ENCODE measurements at regions not wholly inside any gene's neighbourhood (a gene's known extent, or its start where the extent isn't known, plus 50 kb on each side); places are given as distances from the start of the nearest gene placed in this dataset.

DNA sequence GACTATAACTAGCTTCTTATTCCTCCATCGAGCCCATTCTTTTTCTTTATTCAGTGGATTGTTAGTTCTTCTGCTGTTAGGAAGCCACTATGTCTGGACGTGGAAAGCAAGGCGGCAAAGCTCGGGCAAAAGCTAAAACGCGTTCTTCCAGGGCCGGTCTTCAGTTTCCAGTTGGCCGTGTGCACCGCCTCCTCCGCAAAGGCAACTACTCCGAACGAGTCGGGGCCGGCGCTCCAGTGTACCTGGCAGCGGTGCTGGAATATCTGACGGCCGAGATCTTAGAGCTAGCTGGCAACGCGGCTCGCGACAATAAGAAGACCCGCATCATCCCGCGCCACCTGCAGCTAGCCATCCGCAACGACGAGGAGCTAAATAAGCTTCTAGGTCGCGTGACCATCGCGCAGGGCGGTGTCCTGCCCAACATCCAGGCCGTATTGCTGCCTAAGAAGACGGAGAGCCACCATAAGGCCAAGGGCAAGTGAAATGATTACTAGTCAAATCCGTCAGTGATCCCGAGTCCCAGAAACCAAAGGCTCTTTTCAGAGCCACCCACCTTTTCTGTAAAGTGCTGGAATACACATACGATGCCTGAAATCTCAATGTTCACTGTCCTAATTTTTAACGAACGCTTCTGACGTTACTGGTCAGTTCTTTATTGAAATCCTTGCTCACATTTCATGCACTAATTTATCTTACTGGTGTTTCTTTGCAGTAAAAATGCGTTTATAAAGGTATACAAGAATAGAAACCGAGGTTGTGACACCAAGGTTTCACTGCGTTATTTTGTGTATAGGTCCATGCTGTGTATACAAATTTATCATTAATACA lies 129.9 kb downstream of the HFE start:
- DNase-seq: no peak

DNA sequence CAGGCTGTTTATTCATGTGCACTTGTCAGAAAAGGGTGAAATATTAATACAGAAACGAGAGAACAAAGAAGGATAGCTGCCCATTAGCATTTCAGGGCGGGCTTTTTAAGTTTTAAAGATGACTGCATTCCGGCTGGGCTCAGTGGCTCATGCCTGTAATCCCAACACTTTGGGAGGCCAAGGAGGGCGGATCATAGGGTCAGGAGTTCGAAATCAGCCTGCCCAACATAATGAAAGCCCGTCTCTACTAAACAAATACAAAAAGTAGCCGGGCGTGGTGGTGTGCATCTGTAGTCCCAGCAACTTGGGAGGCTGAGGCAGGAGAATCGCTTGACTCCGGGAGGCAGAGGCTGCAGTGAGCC lies 130.5 kb downstream of the HFE start:
- DNase-seq: peak; percentile 44

DNA sequence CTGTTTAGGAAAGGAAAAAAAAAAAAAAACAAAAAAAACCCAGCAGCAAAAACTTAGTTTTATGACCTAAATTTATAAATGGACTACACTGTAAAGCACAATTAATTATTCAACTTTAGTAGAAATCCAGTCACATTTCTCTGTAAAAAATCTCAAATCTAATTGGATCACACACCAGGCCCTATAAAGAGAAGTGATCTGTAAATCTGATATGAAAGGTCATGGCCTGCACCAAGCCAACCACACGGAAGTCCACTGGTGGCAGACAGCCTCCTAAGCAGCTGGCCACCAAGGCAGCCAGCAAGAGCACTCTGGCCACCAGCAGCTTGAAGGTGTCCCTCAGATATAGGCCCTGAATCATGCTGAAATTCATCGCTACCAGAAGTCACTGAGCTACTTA lies 131.6 kb downstream of the HFE start:
- DNase-seq: no peak

DNA sequence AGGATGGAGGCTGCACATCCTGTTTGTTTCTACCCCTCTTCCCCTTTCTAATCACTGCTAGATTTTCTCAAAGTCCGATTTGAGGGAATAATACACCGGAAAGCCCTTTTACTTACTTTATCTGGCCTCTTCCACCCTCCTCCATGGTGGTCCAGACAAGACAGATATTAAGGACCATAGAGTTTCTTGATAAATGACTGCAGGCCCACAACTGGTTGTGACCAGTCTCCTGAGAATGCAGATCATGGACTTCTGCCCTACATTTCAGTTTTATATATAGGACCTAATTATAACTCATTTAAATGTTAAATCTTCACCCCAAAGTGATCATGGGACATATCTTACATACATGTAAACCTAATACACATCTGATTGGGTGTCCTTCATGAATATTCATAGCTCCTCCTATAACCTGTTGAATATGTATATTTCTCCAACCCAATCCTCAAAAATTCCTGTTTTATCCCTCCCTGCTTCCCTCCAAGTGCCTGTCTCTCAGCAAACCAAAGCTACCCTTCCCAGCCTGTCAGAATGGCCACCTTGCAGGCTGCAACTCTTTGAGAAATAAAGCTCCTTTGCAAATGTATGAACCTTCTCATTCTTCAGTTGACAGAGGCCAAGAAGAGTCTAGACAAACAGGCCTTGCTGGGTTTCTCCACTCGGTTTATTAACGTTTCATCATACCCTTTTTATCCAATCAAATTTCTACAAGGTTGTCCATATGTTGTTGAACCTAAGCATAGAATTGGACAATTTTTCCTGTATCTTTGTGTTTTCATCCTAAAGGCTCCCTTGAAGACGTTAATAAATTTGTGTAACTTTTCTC lies 133.1 kb downstream of the HFE start:
- DNase-seq: no peak

DNA sequence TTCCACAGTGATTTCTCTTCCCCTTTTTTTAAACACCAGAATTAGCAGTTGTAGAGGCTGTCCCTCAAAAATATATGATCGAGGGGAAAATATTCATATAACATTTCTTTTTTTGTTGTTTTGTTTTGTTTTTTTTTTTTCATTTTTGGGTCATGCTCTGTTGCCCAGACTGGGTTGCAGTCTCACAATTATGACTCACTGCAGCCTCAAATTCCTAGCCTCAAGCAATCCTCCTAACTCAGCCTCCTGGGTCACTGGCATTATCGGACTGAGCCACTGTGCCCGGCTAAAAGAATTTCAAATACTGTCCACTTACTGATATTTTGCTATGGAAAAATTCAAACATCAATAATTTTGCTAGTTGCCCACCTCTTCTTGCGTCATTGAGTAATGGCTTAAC lies 134.0 kb downstream of the HFE start:
- DNase-seq: no peak

DNA sequence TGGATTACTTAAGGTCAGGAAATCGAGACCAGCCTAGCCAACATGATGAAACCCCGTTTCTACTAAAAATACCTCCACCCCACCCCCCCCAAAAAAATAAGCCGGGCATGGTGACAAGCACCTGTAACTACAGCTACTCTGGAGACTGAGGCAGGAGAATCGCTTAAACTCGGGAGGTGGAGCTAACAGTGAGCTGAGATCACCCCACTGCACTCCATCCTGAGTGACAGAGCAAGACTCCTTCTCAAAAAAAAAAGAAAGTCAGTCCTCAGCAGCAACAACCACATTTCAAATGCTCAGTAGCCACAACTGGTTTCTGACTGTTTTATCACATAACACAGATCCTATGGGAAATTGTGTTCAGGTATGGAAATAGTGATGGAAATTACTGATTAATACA lies 135.3 kb downstream of the HFE start:
- no peak for DNase-seq

DNA sequence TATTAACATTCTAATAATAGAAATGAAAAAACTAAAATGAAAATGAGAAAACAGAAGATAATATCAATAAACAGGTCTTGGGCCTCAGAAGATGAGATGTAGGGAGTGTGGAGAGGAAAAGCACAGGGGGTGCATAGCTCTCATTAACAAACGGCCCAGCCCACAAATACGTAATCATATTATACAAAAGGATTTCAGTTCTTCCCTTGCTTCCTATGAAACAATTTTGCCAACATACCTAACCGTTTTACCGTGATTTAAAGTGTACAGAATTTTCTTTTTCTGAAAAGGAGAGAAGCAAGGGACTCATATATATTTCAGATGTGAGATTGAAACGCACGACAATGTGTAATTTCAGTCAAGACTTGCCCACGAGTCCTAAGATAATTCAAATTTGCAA lies 136.0 kb downstream of the HFE start:
- DNase-seq: peak; percentile 49

DNA sequence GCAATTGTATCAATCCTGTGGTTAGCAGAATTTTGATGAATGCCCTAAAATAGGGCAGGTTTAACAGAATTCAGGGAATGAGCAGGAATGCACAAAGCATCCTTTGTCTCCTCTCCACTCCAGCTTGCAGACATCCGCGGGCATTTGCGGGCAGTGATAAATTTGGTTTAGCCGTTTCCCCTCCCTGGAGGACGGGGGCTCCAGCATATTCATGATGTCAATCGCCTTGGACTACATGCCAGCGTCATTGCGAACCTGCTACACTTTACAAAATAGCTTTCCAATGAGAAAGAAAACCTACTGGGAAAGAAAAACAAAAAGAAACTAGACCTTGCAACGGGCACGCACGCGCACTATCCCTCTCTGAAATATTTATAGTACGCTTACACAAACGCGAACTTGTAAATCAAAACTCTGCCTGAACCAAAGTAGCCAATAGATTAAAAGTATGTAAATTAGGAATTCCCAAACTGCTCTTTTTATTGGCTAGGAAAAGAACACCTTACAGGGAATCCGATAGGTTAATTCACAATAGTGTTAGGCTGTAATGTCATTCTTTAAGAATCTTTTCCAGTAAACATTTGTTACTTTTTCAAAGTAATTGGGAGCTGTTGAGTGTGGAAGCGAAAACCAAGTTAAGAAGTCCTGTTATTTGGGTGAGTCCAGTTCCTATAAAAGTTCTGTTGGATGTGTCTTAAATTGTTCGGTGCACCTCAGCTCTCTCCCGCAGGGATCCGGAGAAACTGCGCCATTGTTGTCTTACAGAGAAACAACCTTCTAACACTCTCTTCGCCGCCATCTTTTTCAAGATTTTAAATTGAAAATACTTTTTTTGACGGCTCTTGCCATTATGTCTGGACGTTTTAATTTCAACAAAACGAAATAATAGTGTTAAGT lies 136.7 kb downstream of the HFE start:
- DNase-seq: peak; percentile 95

DNA sequence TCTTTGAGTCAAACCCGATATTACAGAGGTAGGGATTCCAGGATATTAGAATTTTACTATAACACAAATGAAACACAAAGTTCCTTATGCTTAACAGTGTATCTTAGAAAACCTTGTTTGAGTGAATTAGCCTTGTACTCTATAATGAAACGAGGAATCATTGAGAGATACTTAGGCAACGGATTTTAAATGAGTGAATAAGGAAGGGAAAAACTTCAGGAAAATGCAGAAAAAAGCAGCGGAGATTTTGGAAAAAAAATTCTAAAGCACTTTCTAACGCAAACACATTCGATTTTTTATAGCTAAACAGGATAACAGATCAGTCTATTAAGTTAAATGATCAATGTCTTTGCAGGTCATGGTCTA lies 137.3 kb downstream of the HFE start:
- no peak for DNase-seq

DNA sequence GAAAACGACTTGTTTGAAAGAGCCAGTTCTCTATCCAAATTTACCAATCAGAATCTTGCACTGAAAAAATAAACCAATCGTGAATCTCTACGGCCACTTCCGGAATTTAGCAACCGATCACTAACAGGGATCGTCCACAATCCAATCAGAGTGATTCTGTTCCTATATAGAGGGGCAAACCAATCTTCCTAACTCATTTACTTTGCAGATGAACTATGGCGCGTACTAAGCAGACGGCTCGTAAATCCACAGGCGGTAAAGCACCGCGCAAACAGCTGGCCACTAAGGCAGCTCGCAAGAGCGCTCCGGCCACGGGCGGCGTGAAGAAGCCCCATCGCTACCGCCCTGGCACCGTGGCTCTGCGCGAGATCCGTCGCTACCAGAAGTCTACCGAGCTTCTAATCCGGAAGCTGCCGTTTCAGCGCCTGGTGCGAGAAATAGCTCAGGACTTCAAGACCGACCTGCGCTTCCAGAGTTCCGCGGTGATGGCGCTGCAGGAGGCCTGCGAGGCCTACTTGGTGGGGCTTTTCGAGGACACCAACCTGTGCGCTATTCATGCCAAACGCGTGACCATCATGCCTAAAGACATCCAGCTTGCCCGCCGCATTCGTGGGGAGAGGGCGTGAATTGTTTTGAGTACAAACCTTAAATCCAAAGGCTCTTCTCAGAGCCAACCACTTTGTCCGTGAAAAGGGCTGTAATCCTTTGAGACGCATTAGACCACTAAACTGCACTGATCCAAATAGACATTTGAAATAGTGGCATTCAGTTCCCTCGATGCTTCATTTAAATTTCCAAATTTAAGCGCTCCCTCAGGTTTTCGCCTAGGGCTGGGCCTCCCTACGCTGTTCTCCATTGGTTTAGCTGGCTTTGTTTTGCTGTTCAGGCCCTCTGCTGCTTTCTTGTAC lies 138.0 kb downstream of the HFE start:
- DNase-seq: peak; percentile 67

DNA sequence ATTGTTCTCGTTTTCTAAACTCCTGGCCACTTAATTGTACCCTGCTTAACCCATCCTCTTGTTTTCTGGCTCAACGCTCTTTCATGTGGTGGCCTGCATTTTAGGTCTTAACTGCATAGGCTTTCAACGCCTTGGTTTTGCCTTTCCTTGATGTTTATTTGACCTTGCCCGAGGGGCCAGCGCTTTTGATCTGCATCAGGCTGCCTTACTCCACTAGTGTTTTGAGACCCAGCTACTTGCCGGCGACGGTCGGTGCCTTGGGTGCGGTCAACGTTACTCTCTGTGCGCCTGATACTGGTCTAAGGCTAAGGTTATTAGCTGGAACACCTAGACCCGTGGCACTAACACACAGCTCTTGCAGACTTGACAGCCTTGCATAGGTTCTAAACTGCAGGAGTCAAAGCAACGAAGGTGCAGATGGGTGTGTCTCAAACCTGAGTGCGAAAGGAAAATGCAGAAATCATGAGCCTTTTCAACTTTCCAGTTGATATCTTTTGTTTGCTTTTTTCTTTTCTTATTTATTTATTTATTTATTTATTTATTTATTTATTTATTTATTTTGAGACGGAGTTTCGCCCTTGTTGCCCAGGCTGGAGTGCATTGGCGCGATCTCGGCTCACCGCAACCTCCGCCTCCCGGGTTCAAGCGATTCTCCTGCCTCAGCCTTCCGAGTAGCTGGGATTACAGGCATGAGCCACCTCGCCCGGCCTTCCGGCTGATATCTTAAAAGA lies 138.8 kb downstream of the HFE start:
- DNase-seq: no peak

DNA sequence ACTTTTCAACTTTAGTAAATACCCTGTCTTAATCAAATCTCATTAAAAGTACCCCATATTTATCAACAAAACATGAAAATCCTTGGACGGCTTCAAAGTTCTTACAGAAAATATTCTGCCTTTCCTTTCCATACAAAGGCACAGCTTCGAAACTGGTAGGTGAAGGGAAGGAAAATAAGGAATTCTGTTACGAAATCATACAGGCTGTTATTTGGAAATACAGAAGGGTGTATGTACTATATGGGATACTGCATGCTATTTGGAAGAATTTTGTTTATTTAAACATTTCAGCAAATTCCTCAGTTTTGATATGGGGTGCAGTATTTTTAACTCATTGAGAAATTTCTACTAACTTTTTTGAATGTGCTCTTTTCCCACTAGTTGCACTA lies 138.4 kb upstream of the BTN3A2 start:
- no peak for DNase-seq

DNA sequence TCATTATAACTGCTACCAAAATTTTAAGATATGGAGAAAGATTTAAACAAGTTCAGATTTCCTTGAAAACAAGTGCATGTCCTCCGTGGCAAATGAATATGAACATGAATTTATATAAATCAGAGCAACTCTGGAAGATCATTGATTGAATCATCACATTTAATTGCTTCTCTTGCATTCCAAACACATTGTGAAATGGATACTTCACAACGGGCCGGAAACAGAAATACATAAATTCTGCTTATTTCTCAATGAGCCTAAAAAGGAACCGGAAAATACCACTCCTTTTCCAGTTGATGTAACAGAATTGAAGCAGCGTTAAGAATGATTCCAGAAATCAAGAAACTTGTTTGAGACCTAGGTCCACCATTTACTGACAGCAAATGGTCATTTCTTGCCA lies 134.6 kb upstream of the BTN3A2 start:
- DNase-seq: no peak

DNA sequence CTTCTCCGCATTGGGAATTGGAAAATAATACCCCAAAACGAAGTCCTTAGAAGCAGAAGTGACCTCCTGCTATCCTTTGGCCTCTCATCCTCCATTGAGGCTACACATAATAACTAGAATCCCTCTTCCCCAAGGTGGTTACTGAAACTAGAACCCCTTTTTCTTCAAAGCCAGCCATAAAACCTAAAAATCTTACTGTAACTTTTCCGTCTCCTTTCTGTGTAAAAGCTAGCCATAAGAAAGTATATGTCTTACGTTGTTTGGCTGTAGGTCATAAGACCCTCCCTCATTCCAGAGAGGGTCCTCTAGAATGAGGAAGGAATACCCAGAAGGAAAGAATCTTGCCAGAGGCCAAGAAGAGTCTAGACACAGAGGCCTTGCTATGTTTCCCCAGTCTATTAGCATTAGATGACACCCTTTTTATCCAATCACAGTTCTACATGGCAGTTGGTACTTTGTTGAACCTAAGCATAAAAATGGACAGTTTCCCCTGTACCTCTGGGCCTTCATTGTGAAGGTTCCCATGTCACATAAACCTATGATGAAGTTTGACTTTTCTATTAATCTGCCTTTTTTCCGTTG lies 133.9 kb upstream of the BTN3A2 start:
- no peak for DNase-seq

DNA sequence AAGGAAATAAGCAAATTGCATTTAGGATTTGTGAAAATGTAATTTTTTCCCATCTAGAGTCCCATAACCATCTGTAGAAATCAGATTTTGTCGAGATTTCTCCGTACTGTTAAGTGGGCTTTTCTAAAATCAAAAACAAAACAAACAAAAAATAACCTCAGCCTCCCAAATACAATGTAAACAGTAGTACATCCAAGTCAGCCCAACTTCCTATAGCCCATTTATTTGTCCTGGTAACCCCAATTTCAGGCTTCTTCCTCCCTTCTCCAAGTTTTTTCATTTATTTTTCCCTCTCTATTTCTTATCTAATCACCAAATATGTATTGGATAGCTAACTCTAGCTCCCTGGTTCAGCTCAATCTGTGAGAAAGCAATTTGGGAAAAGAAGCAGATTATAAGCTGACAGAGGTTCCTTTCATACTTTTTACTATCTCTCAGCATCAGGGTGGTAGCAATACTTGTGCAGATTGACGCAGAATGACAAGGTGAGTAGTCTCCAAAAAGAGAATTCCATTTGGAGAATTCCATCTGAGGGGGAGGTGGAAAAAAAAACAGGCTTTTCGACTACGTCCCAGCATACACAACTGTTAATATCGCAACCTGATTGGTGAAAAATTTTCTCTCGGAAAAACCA lies 132.6 kb upstream of the BTN3A2 start:
- no peak for DNase-seq

DNA sequence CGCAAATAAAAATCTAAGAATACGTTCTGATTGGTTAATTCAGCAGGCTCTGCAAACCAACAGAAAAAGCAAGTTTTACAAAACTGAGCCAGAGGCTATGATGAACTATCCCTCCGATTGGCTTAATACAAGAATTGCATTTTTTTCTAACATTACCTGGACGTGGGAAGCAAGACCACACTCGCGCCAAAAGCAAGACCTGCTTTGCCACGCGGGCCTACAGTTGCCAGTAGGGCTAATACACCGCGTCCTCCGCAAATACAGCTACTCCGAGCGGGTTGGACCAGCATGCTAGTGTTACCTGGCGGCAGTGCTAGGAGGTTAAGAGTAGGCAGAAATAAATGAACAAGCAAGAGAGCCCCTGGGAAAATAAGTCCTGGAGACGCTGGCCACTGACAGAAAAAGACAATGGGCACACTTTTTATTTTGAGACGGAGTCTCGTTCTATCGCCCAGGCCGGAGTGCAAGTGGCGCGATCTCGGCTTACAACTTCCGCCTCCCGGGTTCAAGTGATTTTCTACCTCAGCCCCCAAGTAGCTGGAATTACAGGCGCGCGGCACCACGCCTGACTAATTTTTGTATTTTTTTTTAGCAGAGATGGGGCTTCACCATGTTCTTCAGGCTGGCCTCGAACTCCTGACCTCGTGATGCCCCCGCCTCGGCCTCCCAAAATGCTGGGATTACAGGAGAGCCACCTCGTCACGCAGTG lies 131.9 kb upstream of the BTN3A2 start:
- peak; percentile 34 for DNase-seq

DNA sequence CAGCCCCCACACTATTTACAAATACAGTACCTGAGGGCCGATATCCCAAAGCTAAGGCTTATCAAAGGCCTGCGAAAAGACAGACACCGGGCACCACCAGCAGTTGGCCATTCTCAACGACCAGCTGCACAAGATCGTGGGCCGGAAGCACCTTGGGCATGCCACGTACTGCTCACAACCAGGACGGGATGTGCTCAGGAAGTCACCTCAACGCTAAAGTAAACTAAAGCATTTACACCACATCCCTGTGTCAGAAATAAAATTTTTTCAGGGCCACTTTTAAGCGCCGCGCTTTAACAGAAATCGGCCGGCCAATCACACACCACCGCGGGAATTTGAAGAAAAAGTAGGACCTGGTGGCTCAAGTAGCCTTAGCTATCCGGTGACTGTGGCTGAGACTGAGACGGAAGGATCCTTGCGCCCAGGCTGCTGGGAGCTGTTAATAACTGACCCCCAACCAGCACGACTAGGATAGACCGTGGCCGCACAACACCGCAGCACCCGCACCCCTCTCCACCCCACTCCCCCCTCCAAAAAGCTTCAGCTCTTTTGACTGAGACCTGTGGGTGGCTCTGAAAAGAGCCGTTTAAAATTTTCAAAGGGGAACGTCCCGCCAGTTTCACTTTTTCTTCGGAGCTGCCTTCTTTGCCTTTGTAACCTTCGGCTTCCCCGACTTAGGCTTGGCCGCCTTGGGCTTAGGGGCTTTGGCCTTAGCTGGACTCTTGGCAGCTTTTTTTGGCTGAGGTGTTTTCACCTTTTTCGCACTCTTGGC lies 131.2 kb upstream of the BTN3A2 start:
- DNase-seq: no peak

DNA sequence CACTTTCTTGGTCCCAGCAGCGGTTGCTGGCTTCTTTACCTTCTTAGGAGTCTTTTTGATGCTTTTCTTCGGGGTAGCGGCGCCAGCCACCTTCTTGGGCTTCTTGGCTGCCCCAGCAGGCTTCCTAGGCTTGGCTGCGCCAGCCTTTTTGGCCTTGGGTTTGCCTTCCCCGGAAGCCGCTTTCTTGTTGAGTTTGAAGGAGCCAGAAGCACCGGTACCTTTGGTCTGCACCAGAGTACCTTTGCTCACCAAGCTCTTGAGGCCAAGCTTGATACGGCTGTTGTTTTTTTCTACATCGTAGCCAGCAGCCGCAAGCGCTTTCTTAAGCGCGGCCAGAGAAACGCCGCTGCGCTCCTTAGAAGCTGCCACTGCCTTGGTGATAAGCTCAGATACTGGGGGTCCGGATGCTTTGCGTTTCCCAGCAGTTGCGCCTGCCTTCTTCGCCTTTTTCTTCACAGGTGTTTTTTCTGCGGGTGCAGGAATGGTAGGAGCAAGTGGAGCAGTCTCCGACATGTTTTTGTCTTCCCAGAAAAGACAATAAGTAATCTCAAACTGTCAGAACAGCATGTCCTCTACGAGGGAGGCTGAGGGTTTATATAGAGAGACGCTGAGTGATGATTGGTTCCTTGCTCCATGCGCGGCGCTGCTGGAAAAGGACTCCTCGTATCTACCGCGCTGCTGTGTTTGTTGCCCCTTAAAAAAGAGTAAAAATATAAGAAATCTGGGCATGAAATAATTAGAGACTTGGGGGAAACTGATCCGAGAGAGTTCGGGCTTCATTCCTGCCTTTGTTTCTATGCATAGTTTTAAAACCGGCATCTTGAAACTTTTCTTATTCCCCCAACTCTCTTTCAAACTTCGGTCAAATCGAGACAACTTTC lies 130.3 kb upstream of the BTN3A2 start:
- peak; percentile 78 for DNase-seq

All from NCI-H187 treated with DMSO at 0.1 percent for 48 hours (cell line).